ENCODE measurements at regions not wholly inside any gene's neighbourhood (a gene's known extent, or its start where the extent isn't known, plus 50 kb on each side); places are given as distances from the start of the nearest gene placed in this dataset.

GRCh38 chr18:72470391-72470790 lies 73.8 kb downstream of the CBLN2 start:
- Histone ChIP-seq H4K91ac (ENCODE audit: low read length) (no peak overlapping the region), H3K79me1 (replicated peaks; ENCODE audit: low read length, poor library complexity, severe bottlenecking) (no peaks in the 10 kb centered on the region), H3K9ac (ENCODE audit: low read length) (no peak overlapping the region), H3K27ac (ENCODE audit: low read length, poor library complexity, severe bottlenecking) (no peak overlapping the region), H3K9me3 (ENCODE audit: control insufficient read depth, low read length) (peaks cover 5% of the 10 kb centered on the region), H2BK15ac (ENCODE audit: low read depth, poor library complexity, severe bottlenecking) (no peak overlapping the region), H3K14ac (ENCODE audit: low read length in 2 of 2) (no peak overlapping the region), H2BK120ac (ENCODE audit: low read depth, low read length) (no peak overlapping the region), H3K18ac (ENCODE audit: low read depth in 1 of 2, low read length in 2 of 2) (no peak overlapping the region), H3K27me3 (ENCODE audit: control insufficient read depth in 1 of 2, insufficient read depth in 1 of 2, low read length in 2 of 2) (no peaks in the 10 kb centered on the region), H2BK12ac (ENCODE audit: low read length in 2 of 2) (no peak overlapping the region), H3K4ac (ENCODE audit: low read depth in 1 of 2, low read length in 2 of 2) (no peak overlapping the region), H3K4me2 (ENCODE audit: low read length, poor library complexity, severe bottlenecking) (no peak overlapping the region), H2AK5ac (ENCODE audit: low read length, severe bottlenecking) (no peak overlapping the region), H2BK5ac (ENCODE audit: low read depth, low read length, poor library complexity, severe bottlenecking) (no peak overlapping the region), H2AFZ (ENCODE audit: low read depth, low read length) (no peak overlapping the region), H3K4me3 (ENCODE audit: insufficient read depth in 1 of 2, low read depth in 1 of 2, low read length in 2 of 2) (no peak overlapping the region), H3K23ac (ENCODE audit: low read length in 2 of 2) (no peak overlapping the region), H3K4me1 (ENCODE audit: control insufficient read depth, insufficient read depth, low read depth, low read length) (no peaks in the 10 kb centered on the region), H4K8ac (ENCODE audit: low read length) (no peak overlapping the region), H3K36me3 (ENCODE audit: control insufficient read depth in 1 of 2, insufficient read depth in 2 of 2, low read depth in 1 of 2, low read length in 2 of 2) (no peaks in the 10 kb centered on the region)
- DNase-seq = no peak

GRCh38 chr18:72468021-72468710 lies 76.0 kb downstream of the CBLN2 start:
- 78% methylated on average over 2 of the region's 4 CpGs for WGBS
- H3K36me3 ChIP-seq (ENCODE audit: control insufficient read depth in 1 of 2, insufficient read depth in 2 of 2, low read depth in 1 of 2, low read length in 2 of 2) = no peaks in the 10 kb centered on the region
- no peak overlapping the region for H3K9ac ChIP-seq (ENCODE audit: low read length)
- no peak overlapping the region for H2AK5ac ChIP-seq (ENCODE audit: low read length, severe bottlenecking)
- H3K4me1 ChIP-seq (ENCODE audit: control insufficient read depth, insufficient read depth, low read depth, low read length) = no peaks in the 10 kb centered on the region
- no peaks in the 10 kb centered on the region for H3K27me3 ChIP-seq (ENCODE audit: control insufficient read depth in 1 of 2, insufficient read depth in 1 of 2, low read length in 2 of 2)
- no peak overlapping the region for H2BK15ac ChIP-seq (ENCODE audit: low read depth, poor library complexity, severe bottlenecking)
- no peak overlapping the region for H3K4me3 ChIP-seq (ENCODE audit: insufficient read depth in 1 of 2, low read depth in 1 of 2, low read length in 2 of 2)
- no peak for DNase-seq
- H3K9me3 ChIP-seq (ENCODE audit: control insufficient read depth, low read length) = peaks cover 4% of the 10 kb centered on the region
- H4K91ac ChIP-seq (ENCODE audit: low read length) = no peak overlapping the region
- no peak overlapping the region for H3K18ac ChIP-seq (ENCODE audit: low read depth in 1 of 2, low read length in 2 of 2)
- H3K27ac ChIP-seq (ENCODE audit: low read length, poor library complexity, severe bottlenecking) = no peak overlapping the region
- H4K8ac ChIP-seq (ENCODE audit: low read length) = no peak overlapping the region
- no peak overlapping the region for H2AFZ ChIP-seq (ENCODE audit: low read depth, low read length)
- H2BK12ac ChIP-seq (ENCODE audit: low read length in 2 of 2) = no peak overlapping the region
- H3K79me1 ChIP-seq (replicated peaks; ENCODE audit: low read length, poor library complexity, severe bottlenecking) = no peaks in the 10 kb centered on the region
- H3K4me2 ChIP-seq (ENCODE audit: low read length, poor library complexity, severe bottlenecking) = no peak overlapping the region
- no peak overlapping the region for H2BK5ac ChIP-seq (ENCODE audit: low read depth, low read length, poor library complexity, severe bottlenecking)
- no peak overlapping the region for H3K14ac ChIP-seq (ENCODE audit: low read length in 2 of 2)
- no peak overlapping the region for H3K23ac ChIP-seq (ENCODE audit: low read length in 2 of 2)
- no peak overlapping the region for H3K4ac ChIP-seq (ENCODE audit: low read depth in 1 of 2, low read length in 2 of 2)
- no peak overlapping the region for H2BK120ac ChIP-seq (ENCODE audit: low read depth, low read length)

- H2AK5ac ChIP-seq (ENCODE audit: low read length, severe bottlenecking) = no peak overlapping the region
- H2BK12ac ChIP-seq (ENCODE audit: low read length in 2 of 2) = no peak overlapping the region
- no peak overlapping the region for H4K8ac ChIP-seq (ENCODE audit: low read length)
- no peaks in the 10 kb centered on the region for H3K79me1 ChIP-seq (replicated peaks; ENCODE audit: low read length, poor library complexity, severe bottlenecking)
- WGBS = no CpG with 5 or more reads among the region's 1 CpG
- no peak overlapping the region for H3K23ac ChIP-seq (ENCODE audit: low read length in 2 of 2)
- H3K18ac ChIP-seq (ENCODE audit: low read depth in 1 of 2, low read length in 2 of 2) = no peak overlapping the region
- no peak for DNase-seq
- H3K9me3 ChIP-seq (ENCODE audit: control insufficient read depth, low read length) = peaks cover 4% of the 10 kb centered on the region
- no peak overlapping the region for H3K4ac ChIP-seq (ENCODE audit: low read depth in 1 of 2, low read length in 2 of 2)
- no peak overlapping the region for H3K9ac ChIP-seq (ENCODE audit: low read length)
- H2BK15ac ChIP-seq (ENCODE audit: low read depth, poor library complexity, severe bottlenecking) = no peak overlapping the region
- no peaks in the 10 kb centered on the region for H3K36me3 ChIP-seq (ENCODE audit: control insufficient read depth in 1 of 2, insufficient read depth in 2 of 2, low read depth in 1 of 2, low read length in 2 of 2)
- H2AFZ ChIP-seq (ENCODE audit: low read depth, low read length) = no peak overlapping the region
- no peak overlapping the region for H3K4me2 ChIP-seq (ENCODE audit: low read length, poor library complexity, severe bottlenecking)
- no peak overlapping the region for H4K91ac ChIP-seq (ENCODE audit: low read length)
- H2BK120ac ChIP-seq (ENCODE audit: low read depth, low read length) = no peak overlapping the region
- H3K14ac ChIP-seq (ENCODE audit: low read length in 2 of 2) = no peak overlapping the region
- H3K27ac ChIP-seq (ENCODE audit: low read length, poor library complexity, severe bottlenecking) = peak overlapping the region; percentile 73
- H3K4me3 ChIP-seq (ENCODE audit: insufficient read depth in 1 of 2, low read depth in 1 of 2, low read length in 2 of 2) = no peak overlapping the region
- H3K27me3 ChIP-seq (ENCODE audit: control insufficient read depth in 1 of 2, insufficient read depth in 1 of 2, low read length in 2 of 2) = no peaks in the 10 kb centered on the region
- H2BK5ac ChIP-seq (ENCODE audit: low read depth, low read length, poor library complexity, severe bottlenecking) = no peak overlapping the region
- peaks cover 5% of the 10 kb centered on the region for H3K4me1 ChIP-seq (ENCODE audit: control insufficient read depth, insufficient read depth, low read depth, low read length)
Observed at GRCh38 chr18:72460210-72460680, 83.9 kb downstream of the CBLN2 start.

- no peak overlapping the region for H3K4me2 ChIP-seq (ENCODE audit: low read length, poor library complexity, severe bottlenecking)
- no peak overlapping the region for H4K8ac ChIP-seq (ENCODE audit: low read length)
- no peaks in the 10 kb centered on the region for H3K27me3 ChIP-seq (ENCODE audit: control insufficient read depth in 1 of 2, insufficient read depth in 1 of 2, low read length in 2 of 2)
- H2BK5ac ChIP-seq (ENCODE audit: low read depth, low read length, poor library complexity, severe bottlenecking) = no peak overlapping the region
- H4K91ac ChIP-seq (ENCODE audit: low read length) = no peak overlapping the region
- H3K79me1 ChIP-seq (replicated peaks; ENCODE audit: low read length, poor library complexity, severe bottlenecking) = no peaks in the 10 kb centered on the region
- H3K4me3 ChIP-seq (ENCODE audit: insufficient read depth in 1 of 2, low read depth in 1 of 2, low read length in 2 of 2) = no peak overlapping the region
- no peak overlapping the region for H3K9ac ChIP-seq (ENCODE audit: low read length)
- H3K27ac ChIP-seq (ENCODE audit: low read length, poor library complexity, severe bottlenecking) = peak overlapping the region; percentile 48
- no peak overlapping the region for H3K14ac ChIP-seq (ENCODE audit: low read length in 2 of 2)
- H2BK15ac ChIP-seq (ENCODE audit: low read depth, poor library complexity, severe bottlenecking) = no peak overlapping the region
- no peak overlapping the region for H3K4ac ChIP-seq (ENCODE audit: low read depth in 1 of 2, low read length in 2 of 2)
- no peak overlapping the region for H2BK12ac ChIP-seq (ENCODE audit: low read length in 2 of 2)
- H2BK120ac ChIP-seq (ENCODE audit: low read depth, low read length) = no peak overlapping the region
- H3K36me3 ChIP-seq (ENCODE audit: control insufficient read depth in 1 of 2, insufficient read depth in 2 of 2, low read depth in 1 of 2, low read length in 2 of 2) = no peaks in the 10 kb centered on the region
- DNase-seq = no peak
- no peak overlapping the region for H2AK5ac ChIP-seq (ENCODE audit: low read length, severe bottlenecking)
- H2AFZ ChIP-seq (ENCODE audit: low read depth, low read length) = no peak overlapping the region
- H3K4me1 ChIP-seq (ENCODE audit: control insufficient read depth, insufficient read depth, low read depth, low read length) = peaks cover 5% of the 10 kb centered on the region
- no peak overlapping the region for H3K23ac ChIP-seq (ENCODE audit: low read length in 2 of 2)
- no peaks in the 10 kb centered on the region for H3K9me3 ChIP-seq (ENCODE audit: control insufficient read depth, low read length)
- no peak overlapping the region for H3K18ac ChIP-seq (ENCODE audit: low read depth in 1 of 2, low read length in 2 of 2)
Observed at GRCh38 chr18:72458271-72458670, 85.9 kb downstream of the CBLN2 start.

Measured in mesenchymal stem cell (in vitro differentiated cells and primary cell).